ENCODE measurements at regions not wholly inside any gene's neighbourhood (a gene's known extent, or its start where the extent isn't known, plus 50 kb on each side); places are given as distances from the start of the nearest gene placed in this dataset.

DNA sequence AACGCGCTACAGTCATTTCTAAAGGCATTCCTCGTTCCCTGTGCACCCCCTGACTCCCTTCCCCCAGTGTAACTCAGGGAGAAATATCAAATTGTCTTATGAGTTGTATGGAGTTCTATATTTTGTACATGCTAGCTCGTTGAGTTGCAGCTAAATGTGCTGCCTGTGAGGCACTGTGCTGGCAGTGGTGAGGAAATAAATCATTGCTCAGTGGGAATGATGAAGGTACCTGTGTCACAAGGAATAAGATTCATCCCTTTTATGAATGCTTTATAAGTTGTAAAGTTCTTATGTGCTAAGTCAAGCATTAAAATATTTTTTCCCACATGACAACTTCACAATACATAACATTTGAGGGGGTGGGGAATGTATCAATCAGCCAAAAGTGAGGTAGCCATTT, 939.6 kb upstream of the CRIM1 start:
- no peak for TF ChIP-seq CTCF (IDR thresholded peaks at IDR 0.05)
- no peak for TF ChIP-seq EP300 (IDR thresholded peaks at IDR 0.05)
- no peak for TF ChIP-seq POLR2A (IDR thresholded peaks at IDR 0.05)

Measured in tibial nerve (tissue), 4 donors.